ENCODE measurements at regions not wholly inside any gene's neighbourhood (a gene's known extent, or its start where the extent isn't known, plus 50 kb on each side); places are given as distances from the start of the nearest gene placed in this dataset.
"Not testable (repeated sequence)": the region's sequence is repeated elsewhere in the genome, so short reads cannot be mapped to it uniquely, and the experiment has no call there.

- not testable (repeated sequence) for H3K27me3 ChIP-seq (ENCODE audit: control insufficient read depth, insufficient read depth, low read length); H3K36me3 ChIP-seq (ENCODE audit: control insufficient read depth, insufficient read depth, low read length); H3K9me3 ChIP-seq (ENCODE audit: control insufficient read depth, insufficient read depth, low read length); H3K4me1 ChIP-seq (ENCODE audit: control insufficient read depth, insufficient read depth, low read length); H3K27ac ChIP-seq (ENCODE audit: low read depth, low read length); H3K9ac ChIP-seq (ENCODE audit: low read depth, low read length); H3K4me3 ChIP-seq (ENCODE audit: low read depth, low read length)
These were observed 116.2 kb downstream of the SYF2 start for GRCh38 chr1:25116117-25116516.

- no peaks in the 10 kb centered on the region for H3K36me3 ChIP-seq (ENCODE audit: control insufficient read depth, insufficient read depth, low read length)
- H3K9me3 ChIP-seq (ENCODE audit: control insufficient read depth, insufficient read depth, low read length), result peaks cover 3% of the 10 kb centered on the region; the same call in 1 of the 2 replicates
- H3K4me3 ChIP-seq (ENCODE audit: low read depth, low read length), result no peak overlapping the region
- no peak overlapping the region for H3K9ac ChIP-seq (ENCODE audit: low read depth, low read length)
- no peaks in the 10 kb centered on the region for H3K4me1 ChIP-seq (ENCODE audit: control insufficient read depth, insufficient read depth, low read length)
- H3K27me3 ChIP-seq (ENCODE audit: control insufficient read depth, insufficient read depth, low read length), result no peaks in the 10 kb centered on the region
- H3K27ac ChIP-seq (ENCODE audit: low read depth, low read length), result no peak overlapping the region
These were observed 118.6 kb downstream of the SYF2 start for GRCh38 chr1:25113731-25114130.

- H3K9ac ChIP-seq (ENCODE audit: low read depth, low read length), result no peak overlapping the region
- peaks cover 3% of the 10 kb centered on the region; the same call in 1 of the 2 replicates for H3K9me3 ChIP-seq (ENCODE audit: control insufficient read depth, insufficient read depth, low read length)
- no peak overlapping the region for H3K4me3 ChIP-seq (ENCODE audit: low read depth, low read length)
- no peaks in the 10 kb centered on the region for H3K27me3 ChIP-seq (ENCODE audit: control insufficient read depth, insufficient read depth, low read length)
- H3K27ac ChIP-seq (ENCODE audit: low read depth, low read length), result no peak overlapping the region
- H3K36me3 ChIP-seq (ENCODE audit: control insufficient read depth, insufficient read depth, low read length), result no peaks in the 10 kb centered on the region
- no peaks in the 10 kb centered on the region for H3K4me1 ChIP-seq (ENCODE audit: control insufficient read depth, insufficient read depth, low read length)
These were observed 119.2 kb downstream of the SYF2 start for GRCh38 chr1:25113086-25113485.

DNA sequence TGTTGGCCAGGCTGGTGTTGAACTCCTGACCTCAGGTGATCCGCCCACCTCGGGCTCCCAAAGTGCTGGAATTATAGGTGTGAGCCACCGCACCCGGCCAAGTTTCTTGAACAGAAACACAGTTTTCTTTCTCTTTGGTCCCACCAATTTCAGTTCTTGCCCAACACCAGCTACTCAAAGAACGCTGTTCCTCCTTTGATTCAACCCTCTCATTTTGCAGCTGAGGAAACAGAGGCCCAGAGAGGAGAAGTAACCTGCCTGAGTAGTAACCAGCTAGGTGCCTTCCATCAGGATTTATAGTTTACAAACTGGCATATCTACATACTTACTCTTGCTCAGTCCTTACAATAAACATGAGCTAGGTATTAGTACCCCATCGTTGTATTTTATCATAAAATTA, 119.9 kb downstream of the SYF2 start:
- no peak overlapping the region for H3K27ac ChIP-seq (ENCODE audit: low read depth, low read length)
- peaks cover 3% of the 10 kb centered on the region; the same call in 1 of the 2 replicates for H3K9me3 ChIP-seq (ENCODE audit: control insufficient read depth, insufficient read depth, low read length)
- no peaks in the 10 kb centered on the region for H3K27me3 ChIP-seq (ENCODE audit: control insufficient read depth, insufficient read depth, low read length)
- no peak overlapping the region for H3K4me3 ChIP-seq (ENCODE audit: low read depth, low read length)
- H3K9ac ChIP-seq (ENCODE audit: low read depth, low read length), result no peak overlapping the region
- no peaks in the 10 kb centered on the region for H3K4me1 ChIP-seq (ENCODE audit: control insufficient read depth, insufficient read depth, low read length)
- H3K36me3 ChIP-seq (ENCODE audit: control insufficient read depth, insufficient read depth, low read length), result no peaks in the 10 kb centered on the region

- Histone ChIP-seq H3K27me3 (ENCODE audit: control insufficient read depth, insufficient read depth, low read length) (no peaks in the 10 kb centered on the region), H3K4me1 (ENCODE audit: control insufficient read depth, insufficient read depth, low read length) (no peaks in the 10 kb centered on the region), H3K36me3 (ENCODE audit: control insufficient read depth, insufficient read depth, low read length) (no peaks in the 10 kb centered on the region), H3K9ac (ENCODE audit: low read depth, low read length) (no peak overlapping the region), H3K4me3 (ENCODE audit: low read depth, low read length) (no peak overlapping the region), H3K27ac (ENCODE audit: low read depth, low read length) (no peak overlapping the region), H3K9me3 (ENCODE audit: control insufficient read depth, insufficient read depth, low read length) (peaks cover 3% of the 10 kb centered on the region; the same call in 1 of the 2 replicates)
These were observed 120.6 kb downstream of the SYF2 start for GRCh38 chr1:25111706-25112105.

DNA sequence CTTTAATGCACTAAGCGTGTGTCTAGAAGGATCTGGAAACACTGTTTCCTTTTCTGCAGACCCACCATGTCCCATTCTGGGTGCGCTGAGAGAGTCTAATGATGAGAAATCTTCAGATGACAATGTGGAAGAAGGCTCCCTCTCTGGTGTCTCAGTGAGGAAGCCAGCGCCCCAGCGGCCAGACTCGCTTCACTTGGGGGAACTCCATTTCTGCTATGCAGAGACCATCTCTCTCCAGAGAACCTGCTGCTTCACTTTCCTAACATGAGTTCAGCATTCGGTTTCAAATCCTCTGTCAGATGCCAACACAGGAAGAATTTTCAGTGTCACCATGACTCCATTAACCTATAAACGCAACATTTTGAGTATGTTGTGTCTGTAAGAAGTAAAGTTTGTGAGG, 121.8 kb downstream of the SYF2 start:
- Histone ChIP-seq H3K27me3 (ENCODE audit: control insufficient read depth, insufficient read depth, low read length) (no peaks in the 10 kb centered on the region), H3K27ac (ENCODE audit: low read depth, low read length) (no peak overlapping the region)

DNA sequence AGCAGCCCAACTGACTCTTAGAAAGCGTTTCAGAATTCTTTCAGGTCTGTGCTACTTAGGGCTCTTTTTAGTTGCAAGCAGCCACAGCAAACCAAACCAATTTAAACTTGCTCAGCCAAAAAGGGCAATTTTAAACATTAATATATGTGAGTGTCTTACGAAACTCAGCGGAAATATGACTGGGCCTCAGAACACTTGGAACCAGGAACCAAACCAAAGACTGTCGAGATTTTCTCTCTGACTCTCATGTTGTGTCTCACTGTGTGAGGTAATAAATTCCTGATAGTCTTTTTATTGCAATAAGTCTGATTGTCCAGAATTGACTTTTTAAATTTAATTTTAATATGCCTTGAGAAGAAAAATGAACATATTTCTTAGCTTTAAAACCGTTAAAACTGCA, 122.3 kb downstream of the SYF2 start:
- Histone ChIP-seq H3K9me3 (ENCODE audit: control insufficient read depth, insufficient read depth, low read length) (peaks cover 3% of the 10 kb centered on the region; the same call in 1 of the 2 replicates), H3K4me3 (ENCODE audit: low read depth, low read length) (no peak overlapping the region), H3K27me3 (ENCODE audit: control insufficient read depth, insufficient read depth, low read length) (no peaks in the 10 kb centered on the region), H3K27ac (ENCODE audit: low read depth, low read length) (no peak overlapping the region), H3K9ac (ENCODE audit: low read depth, low read length) (no peak overlapping the region), H3K36me3 (ENCODE audit: control insufficient read depth, insufficient read depth, low read length) (no peaks in the 10 kb centered on the region), H3K4me1 (ENCODE audit: control insufficient read depth, insufficient read depth, low read length) (no peaks in the 10 kb centered on the region)

More for the DNA sequence above, 121.8 kb downstream of the SYF2 start:
- Histone ChIP-seq H3K4me3 (ENCODE audit: low read depth, low read length) (no peak overlapping the region), H3K36me3 (ENCODE audit: control insufficient read depth, insufficient read depth, low read length) (no peaks in the 10 kb centered on the region), H3K9me3 (ENCODE audit: control insufficient read depth, insufficient read depth, low read length) (peaks cover 3% of the 10 kb centered on the region; the same call in 1 of the 2 replicates), H3K9ac (ENCODE audit: low read depth, low read length) (no peak overlapping the region), H3K4me1 (ENCODE audit: control insufficient read depth, insufficient read depth, low read length) (no peaks in the 10 kb centered on the region)

DNA sequence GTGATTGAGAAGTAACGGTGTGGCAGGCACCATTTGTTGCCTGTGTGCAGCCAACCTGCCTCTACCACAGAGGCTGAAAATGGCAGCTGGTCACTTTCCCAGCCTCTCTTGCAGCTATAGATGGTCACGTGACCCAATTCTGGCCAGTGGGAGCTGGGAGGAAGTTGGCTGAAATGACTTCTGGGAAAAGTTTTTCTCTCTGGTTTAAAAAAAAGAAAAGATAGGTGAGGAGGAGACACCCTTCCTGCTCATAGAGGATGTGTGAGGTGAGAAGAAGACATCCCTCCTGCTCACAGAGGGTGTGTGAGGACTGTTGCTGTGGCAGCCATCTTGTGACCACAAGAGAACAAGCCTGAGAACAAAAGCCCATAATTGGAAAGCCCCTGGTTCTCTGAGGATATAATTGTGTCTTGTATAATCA, 122.8 kb downstream of the SYF2 start:
- no peaks in the 10 kb centered on the region for H3K4me1 ChIP-seq (ENCODE audit: control insufficient read depth, insufficient read depth, low read length)
- H3K27me3 ChIP-seq (ENCODE audit: control insufficient read depth, insufficient read depth, low read length), result no peaks in the 10 kb centered on the region
- no peak overlapping the region for H3K4me3 ChIP-seq (ENCODE audit: low read depth, low read length)
- H3K36me3 ChIP-seq (ENCODE audit: control insufficient read depth, insufficient read depth, low read length), result no peaks in the 10 kb centered on the region
- H3K9ac ChIP-seq (ENCODE audit: low read depth, low read length), result no peak overlapping the region
- no peak overlapping the region for H3K27ac ChIP-seq (ENCODE audit: low read depth, low read length)
- H3K9me3 ChIP-seq (ENCODE audit: control insufficient read depth, insufficient read depth, low read length), result peaks cover 3% of the 10 kb centered on the region; the same call in 1 of the 2 replicates

GRCh38 chr1:25107643-25108010, 124.7 kb downstream of the SYF2 start:
- no peak overlapping the region for H3K27ac ChIP-seq (ENCODE audit: low read depth, low read length)
- no peaks in the 10 kb centered on the region for H3K4me1 ChIP-seq (ENCODE audit: control insufficient read depth, insufficient read depth, low read length)
- no peak overlapping the region for H3K9ac ChIP-seq (ENCODE audit: low read depth, low read length)
- H3K9me3 ChIP-seq (ENCODE audit: control insufficient read depth, insufficient read depth, low read length), result peaks cover 3% of the 10 kb centered on the region; the same call in 1 of the 2 replicates
- no peaks in the 10 kb centered on the region for H3K27me3 ChIP-seq (ENCODE audit: control insufficient read depth, insufficient read depth, low read length)
- H3K36me3 ChIP-seq (ENCODE audit: control insufficient read depth, insufficient read depth, low read length), result no peaks in the 10 kb centered on the region
- no peak overlapping the region for H3K4me3 ChIP-seq (ENCODE audit: low read depth, low read length)

DNA sequence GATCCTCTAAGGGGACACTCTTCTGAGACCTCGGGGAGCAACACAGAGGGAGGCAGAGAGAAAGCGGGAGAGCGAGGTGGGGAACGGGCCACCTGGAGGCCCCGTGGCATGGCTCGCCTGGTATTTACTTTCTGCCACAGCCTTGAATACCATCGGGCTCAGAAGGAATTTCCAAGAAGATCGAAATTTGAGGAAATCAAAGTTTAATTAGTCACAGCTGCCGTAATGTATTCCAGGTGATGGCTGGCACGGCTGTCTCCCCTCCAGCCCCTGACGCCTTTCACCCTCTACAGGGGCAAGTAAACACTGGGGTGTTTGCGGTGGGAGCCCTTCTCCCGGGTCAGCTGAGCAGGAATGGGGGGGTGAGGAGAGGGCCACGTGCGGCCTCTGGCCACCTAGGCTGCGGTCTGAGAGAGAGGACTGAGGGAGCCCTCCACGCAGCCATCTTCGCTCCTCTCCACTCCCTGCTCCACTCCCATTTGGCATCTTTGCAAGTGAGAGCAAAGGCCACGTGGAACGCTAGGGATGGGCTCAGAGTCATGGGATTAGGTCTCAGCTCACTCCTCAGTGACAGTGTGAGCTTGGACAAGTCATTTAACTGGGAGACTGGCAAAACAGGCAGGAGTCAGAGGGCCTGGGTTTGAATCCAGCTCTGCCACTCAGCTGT, 125.2 kb downstream of the SYF2 start:
- H3K27ac ChIP-seq (ENCODE audit: low read depth, low read length), result no peak overlapping the region

GRCh38 chr1:25106352-25106751, 126.0 kb downstream of the SYF2 start:
- H3K4me3 ChIP-seq (ENCODE audit: low read depth, low read length), result no peak overlapping the region
- H3K9me3 ChIP-seq (ENCODE audit: control insufficient read depth, insufficient read depth, low read length), result peaks cover 3% of the 10 kb centered on the region; the same call in 1 of the 2 replicates
- no peaks in the 10 kb centered on the region for H3K4me1 ChIP-seq (ENCODE audit: control insufficient read depth, insufficient read depth, low read length)
- no peaks in the 10 kb centered on the region for H3K36me3 ChIP-seq (ENCODE audit: control insufficient read depth, insufficient read depth, low read length)
- H3K27me3 ChIP-seq (ENCODE audit: control insufficient read depth, insufficient read depth, low read length), result no peaks in the 10 kb centered on the region
- no peak overlapping the region for H3K27ac ChIP-seq (ENCODE audit: low read depth, low read length)
- H3K9ac ChIP-seq (ENCODE audit: low read depth, low read length), result no peak overlapping the region

More for the DNA sequence above, 125.2 kb downstream of the SYF2 start:
- H3K4me1 ChIP-seq (ENCODE audit: control insufficient read depth, insufficient read depth, low read length), result no peaks in the 10 kb centered on the region
- no peaks in the 10 kb centered on the region for H3K36me3 ChIP-seq (ENCODE audit: control insufficient read depth, insufficient read depth, low read length)
- H3K4me3 ChIP-seq (ENCODE audit: low read depth, low read length), result no peak overlapping the region
- H3K27me3 ChIP-seq (ENCODE audit: control insufficient read depth, insufficient read depth, low read length), result no peaks in the 10 kb centered on the region
- no peak overlapping the region for H3K9ac ChIP-seq (ENCODE audit: low read depth, low read length)
- H3K9me3 ChIP-seq (ENCODE audit: control insufficient read depth, insufficient read depth, low read length), result peaks cover 3% of the 10 kb centered on the region; the same call in 1 of the 2 replicates
